Omental fat pad (tissue), 3 donors: ENCODE measurements at regions not wholly inside any gene's neighbourhood (a gene's known extent, or its start where the extent isn't known, plus 50 kb on each side); places are given as distances from the start of the nearest gene placed in this dataset.

Source experiments
- ATAC-seq: fragments of 150-250 bp; one replicate; pipeline ENCODE4 v1.9.1; 2016; ENCODE audit warnings: mild to moderate bottlenecking, moderate library complexity; ENCODE audit not compliant: low FRiP score
- DNase-seq: peaks from one replicate; pipeline ENCODE4 v3.0.0-alpha.2; 2019; ENCODE audit warnings: low spot score
- TF ChIP-seq, protein P1 (sequence below), 3 donors: fragments of 450-650 bp; IDR thresholded peaks; one replicate each; pipeline ENCODE4 v1.5.1; 2016 to 2017; ENCODE audit warnings: antibody characterized with exemption in 3 of 3, mild to moderate bottlenecking in 3 of 3, moderate library complexity in 2 of 3

DNA sequence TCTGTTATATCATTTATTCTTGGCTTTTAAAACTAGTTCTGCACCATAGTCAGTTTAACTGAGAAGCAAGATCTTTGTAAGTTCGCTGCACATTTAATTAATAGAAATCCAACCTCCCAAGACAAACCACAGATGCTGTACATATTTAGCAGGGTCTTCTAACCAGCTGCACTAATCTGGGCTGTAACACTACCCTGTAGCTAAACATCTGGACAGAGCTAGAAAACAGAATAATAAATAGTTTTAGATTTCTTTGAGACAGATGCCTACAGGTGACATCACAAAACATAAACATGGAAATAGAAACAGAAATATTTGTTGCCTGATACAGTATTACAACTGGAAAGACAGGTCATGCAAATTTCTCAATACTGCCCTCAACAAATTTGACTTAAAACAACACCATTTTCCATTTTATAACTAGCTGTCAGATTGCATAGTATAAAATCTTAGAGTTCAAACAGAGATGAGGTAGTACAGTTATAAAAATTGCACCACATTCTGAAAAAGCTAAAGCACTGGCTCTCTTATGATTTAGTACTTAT lies 315.1 kb downstream of the NR4A2 start:
- TF ChIP-seq, protein P1, sequence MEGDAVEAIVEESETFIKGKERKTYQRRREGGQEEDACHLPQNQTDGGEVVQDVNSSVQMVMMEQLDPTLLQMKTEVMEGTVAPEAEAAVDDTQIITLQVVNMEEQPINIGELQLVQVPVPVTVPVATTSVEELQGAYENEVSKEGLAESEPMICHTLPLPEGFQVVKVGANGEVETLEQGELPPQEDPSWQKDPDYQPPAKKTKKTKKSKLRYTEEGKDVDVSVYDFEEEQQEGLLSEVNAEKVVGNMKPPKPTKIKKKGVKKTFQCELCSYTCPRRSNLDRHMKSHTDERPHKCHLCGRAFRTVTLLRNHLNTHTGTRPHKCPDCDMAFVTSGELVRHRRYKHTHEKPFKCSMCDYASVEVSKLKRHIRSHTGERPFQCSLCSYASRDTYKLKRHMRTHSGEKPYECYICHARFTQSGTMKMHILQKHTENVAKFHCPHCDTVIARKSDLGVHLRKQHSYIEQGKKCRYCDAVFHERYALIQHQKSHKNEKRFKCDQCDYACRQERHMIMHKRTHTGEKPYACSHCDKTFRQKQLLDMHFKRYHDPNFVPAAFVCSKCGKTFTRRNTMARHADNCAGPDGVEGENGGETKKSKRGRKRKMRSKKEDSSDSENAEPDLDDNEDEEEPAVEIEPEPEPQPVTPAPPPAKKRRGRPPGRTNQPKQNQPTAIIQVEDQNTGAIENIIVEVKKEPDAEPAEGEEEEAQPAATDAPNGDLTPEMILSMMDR (IDR thresholded peaks at IDR 0.05) = no peak
- DNase-seq (no peak), ATAC-seq (no peak)

DNA sequence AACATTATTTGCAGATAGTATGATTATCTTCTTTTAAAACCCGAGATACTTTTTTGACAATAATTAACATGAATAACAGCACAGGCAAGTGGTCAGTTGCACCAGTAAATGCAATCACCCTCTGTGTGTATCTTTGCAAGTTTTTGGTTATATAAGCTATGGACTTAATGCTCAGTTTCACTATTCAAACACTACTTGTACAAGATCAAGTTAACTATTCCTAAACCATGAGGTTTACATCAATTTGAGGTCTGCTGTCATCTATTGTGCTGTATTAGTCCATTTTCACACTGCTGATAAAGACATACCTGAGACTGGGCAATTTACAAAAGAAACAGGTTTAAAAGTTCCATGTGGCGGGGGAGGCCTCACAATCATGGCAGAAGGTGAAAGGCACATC lies 323.2 kb downstream of the NR4A2 start:
- no peak for ATAC-seq
- DNase-seq = no peak
- TF ChIP-seq, protein P1 (IDR thresholded peaks at IDR 0.05) = no peak

GRCh38 chr2:156006721-156007618 lies 325.6 kb downstream of the NR4A2 start:
- no peak for DNase-seq
- no peak for ATAC-seq
- TF ChIP-seq, protein P1 (IDR thresholded peaks at IDR 0.05) = no peak

GRCh38 chr2:156005999-156006712 lies 326.4 kb downstream of the NR4A2 start:
- TF ChIP-seq, protein P1 (IDR thresholded peaks at IDR 0.05) = no peak
- DNase-seq = no peak
- no peak for ATAC-seq

- DNase-seq = no peak
- ATAC-seq = no peak
- TF ChIP-seq, protein P1 (IDR thresholded peaks at IDR 0.05) = no peak
These were observed 327.0 kb downstream of the NR4A2 start for GRCh38 chr2:156005531-156005930.

DNA sequence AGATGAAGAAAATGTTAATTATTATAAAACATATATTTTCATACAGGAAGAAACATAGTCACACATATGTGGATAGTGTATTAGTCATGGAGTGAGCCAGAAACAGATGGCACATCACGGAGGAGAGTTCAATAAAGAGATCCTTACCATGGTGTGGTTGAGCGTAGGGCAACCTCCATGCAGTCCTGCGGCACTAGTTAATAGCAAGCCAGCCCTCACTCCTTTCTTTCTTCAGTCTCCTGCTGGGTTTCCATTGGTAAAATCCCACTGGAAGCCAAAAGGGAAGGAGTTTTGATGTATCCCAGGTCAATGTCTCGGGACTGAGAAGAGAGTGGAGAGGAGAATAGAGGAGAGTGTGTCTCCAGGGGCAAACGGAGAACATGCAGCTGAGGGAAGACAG lies 328.1 kb downstream of the NR4A2 start:
- DNase-seq = no peak
- ATAC-seq = no peak
- TF ChIP-seq, protein P1 (IDR thresholded peaks at IDR 0.05) = no peak
